ENCODE measurements at regions not wholly inside any gene's neighbourhood (a gene's known extent, or its start where the extent isn't known, plus 50 kb on each side); places are given as distances from the start of the nearest gene placed in this dataset.

GRCh38 chr3:40962721-40963120, 236.6 kb upstream of the CTNNB1 start:
- no peak for DNase-seq

DNA sequence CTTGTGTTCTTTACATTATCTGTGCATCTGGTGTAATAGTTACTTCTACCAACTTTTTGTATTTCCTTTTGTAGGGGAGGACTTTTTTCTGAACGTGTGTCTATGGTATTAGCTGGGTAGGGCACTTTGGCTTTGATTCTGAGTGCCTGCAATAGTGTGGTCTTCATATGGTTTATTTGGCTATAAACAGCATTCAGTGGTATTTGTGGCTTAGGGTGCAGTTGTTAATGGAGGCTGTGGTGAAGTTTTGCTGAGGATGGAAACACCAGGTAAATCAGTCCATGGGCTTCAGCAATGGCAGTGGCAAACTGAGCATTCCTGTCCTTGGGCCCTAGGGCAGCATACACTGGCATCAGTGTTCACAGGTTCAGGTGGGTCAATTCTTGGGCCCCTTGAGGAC, 230.6 kb upstream of the CTNNB1 start:
- no peak for DNase-seq

GRCh38 chr3:40969341-40969740, 230.0 kb upstream of the CTNNB1 start:
- DNase-seq, result no peak

DNA sequence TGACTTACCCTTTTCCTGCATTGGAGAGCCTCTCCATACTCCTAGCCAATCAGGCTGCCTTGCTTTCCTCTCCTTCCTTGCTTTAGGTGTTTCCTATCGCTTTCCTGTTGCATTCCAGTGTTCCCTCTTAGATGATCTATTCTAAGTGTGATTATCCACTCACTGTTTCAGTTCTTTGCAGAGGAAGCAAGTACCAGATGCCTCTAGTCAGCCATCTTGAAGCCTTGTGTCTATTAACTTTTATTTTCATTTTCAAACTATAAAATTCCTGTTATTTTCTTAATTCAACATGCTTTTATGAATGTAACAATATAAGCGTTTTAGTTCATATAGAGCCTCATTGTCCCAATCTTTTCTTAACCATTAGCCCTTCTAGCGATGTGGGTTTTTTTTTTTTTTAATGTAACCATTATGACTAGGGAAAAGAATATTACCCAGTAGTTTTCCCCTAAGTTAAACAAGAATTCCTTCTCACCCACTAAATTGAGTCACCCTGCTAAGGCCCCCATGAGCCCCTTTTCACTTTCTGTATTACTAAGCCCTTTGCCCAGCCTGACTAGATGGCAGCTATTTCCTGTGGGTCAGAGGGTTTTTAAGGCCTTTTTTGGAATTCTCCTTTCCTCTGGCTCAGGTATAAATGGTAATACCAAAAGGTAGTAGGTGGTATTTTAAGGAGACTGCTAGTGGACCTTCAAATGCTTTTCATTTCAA, 229.4 kb upstream of the CTNNB1 start:
- DNase-seq, result no peak

GRCh38 chr3:40971191-40972168, 227.8 kb upstream of the CTNNB1 start:
- no peak for DNase-seq

- DNase-seq, result no peak
These were observed 227.0 kb upstream of the CTNNB1 start for GRCh38 chr3:40972350-40972749.

DNA sequence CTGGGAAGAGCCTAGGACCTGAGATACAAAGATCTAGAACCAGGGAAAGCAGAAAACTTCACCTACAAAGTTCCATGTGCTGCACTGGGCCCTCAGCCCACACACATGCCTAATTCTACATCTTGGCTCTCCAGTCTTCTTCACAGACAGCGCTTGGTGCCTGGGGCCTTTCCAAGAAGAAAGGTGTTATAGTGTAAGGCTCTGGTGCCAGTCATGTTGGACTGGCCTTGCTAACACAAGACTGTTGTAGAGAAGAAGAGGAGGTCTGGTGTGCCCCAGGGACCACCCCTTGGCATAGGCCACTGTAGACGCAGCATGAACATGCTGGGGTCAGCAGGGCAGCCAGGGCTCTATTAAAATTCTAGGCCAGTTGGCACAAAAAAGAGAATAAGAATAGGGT, 226.2 kb upstream of the CTNNB1 start:
- DNase-seq, result no peak

DNA sequence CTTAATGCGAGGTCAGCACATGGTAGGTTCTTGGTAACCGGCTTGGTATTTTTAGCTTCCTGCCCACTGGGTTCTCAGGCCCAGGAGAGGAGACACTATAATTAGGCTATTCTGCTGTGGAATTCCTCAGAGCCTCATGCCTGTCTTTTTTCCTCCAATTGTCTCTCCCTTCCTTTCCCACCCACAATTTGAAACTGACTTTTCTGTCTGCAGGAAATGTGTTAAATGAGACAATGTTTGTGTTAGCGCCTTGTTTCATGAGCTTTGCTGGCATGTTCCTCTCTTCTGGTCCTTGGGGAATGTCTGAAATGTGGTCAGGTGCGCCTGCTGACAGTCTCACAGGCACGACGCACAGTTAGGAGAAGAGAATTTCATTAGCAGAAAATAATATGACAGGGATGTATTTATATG, 223.6 kb upstream of the CTNNB1 start:
- no peak for DNase-seq

GRCh38 chr3:40976241-40976640, 223.1 kb upstream of the CTNNB1 start:
- no peak for DNase-seq

DNA sequence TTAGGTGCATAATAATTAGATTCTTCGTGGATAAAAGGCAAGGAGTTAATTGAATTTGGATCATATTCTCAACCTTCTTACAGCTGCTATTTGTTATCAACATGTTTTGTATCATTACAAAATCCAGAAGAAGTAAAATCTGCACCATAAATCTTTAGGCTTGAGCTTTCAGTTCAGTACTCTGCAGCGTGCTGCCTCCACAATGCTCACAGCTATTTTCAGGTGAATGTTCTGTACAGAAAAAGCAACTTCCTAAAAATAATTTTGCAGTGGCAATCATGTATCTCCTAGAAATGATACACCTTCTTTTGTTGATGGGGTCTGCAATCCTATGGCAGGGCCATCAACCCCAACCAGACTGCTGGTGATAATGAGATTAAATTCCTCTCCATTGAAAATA, 220.9 kb upstream of the CTNNB1 start:
- DNase-seq, result no peak

DNA sequence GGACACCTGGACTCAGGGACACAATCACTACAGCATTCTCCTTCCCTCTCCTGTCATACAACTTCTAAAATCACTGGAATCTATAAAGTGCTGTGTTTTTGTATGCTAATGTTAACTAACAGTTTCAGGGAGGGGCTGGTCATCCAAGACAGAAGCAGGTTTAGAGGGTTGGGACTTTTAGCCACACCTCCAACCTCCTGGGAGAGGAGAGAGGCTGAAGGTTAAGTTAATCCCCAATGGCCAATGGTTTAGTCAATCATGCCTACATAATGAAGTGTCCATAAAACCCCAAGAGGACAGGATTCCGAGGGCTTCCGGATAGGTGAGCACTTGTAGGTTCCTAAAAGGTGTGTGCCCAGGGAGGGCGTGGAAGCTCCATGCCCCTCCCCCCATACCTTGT, 219.3 kb upstream of the CTNNB1 start:
- DNase-seq, result no peak

GRCh38 chr3:40980467-40980866, 218.8 kb upstream of the CTNNB1 start:
- DNase-seq, result no peak

GRCh38 chr3:40985195-40985594, 214.1 kb upstream of the CTNNB1 start:
- DNase-seq, result no peak

DNA sequence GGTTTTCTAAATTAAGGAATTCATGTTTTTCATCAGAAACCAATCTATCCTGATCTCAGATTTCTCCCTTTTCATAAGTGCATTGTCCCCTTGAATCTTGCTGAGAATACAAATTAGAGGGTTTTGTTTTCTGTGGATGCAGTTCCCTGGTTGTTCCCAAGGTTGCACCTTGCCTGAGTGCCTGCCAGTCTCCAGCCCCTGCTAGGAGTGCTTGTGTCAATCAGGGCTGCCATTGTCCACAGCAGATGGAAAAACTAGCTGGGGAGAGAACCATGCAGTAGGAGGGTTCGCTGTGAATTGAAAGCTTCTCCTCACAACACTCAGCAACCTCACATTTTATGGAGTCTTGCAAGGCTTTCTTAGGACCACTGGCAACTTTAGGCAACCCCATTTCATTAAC, 210.8 kb upstream of the CTNNB1 start:
- DNase-seq, result no peak

DNA sequence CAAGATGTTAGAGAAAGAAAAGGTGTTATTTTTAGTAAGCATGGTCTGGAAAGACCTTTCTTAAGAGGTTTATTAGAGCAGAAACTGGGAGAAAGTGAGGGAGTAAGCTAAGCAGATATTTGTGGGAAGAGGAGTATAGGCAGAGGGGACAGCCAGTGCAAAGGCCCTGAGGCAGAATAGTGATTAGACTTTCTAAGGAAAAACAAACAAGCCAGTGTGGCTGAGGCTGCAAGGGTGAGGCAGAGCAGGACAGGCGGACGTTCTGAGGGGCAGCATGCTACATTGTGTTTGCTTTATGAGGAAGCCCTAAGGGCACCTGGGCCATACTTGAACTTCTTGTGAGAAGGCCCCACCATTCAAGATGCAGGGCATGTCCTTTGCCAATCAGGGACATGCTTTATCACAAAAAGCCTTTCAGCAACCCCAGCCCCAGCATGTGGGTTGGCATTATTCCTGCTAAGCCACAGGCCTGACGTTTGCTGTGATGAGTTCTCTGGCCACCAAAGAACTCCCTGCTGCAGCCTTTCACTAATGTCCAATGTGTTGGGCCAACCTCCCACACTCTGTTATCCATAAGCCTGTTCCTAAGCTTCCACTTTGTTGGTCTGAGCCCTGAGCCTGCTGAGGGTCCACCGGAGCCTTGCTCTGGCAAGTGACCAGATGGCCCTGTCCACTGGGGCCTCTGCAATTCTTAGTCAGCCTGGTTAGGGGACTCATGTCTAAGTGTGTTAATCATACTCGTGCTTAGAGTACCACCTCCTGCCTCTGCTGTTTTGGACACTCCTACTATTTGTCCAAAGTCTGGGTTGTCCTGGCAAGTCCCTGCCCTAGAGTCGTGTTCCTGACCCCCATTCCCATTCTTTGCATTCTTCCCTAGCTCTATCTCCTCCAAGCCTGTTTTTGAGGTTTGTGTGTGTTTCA, 209.9 kb upstream of the CTNNB1 start:
- DNase-seq, result no peak

GRCh38 chr3:40990062-40990456, 209.2 kb upstream of the CTNNB1 start:
- no peak for DNase-seq

GRCh38 chr3:40992023-40992422, 207.3 kb upstream of the CTNNB1 start:
- no peak for DNase-seq

DNA sequence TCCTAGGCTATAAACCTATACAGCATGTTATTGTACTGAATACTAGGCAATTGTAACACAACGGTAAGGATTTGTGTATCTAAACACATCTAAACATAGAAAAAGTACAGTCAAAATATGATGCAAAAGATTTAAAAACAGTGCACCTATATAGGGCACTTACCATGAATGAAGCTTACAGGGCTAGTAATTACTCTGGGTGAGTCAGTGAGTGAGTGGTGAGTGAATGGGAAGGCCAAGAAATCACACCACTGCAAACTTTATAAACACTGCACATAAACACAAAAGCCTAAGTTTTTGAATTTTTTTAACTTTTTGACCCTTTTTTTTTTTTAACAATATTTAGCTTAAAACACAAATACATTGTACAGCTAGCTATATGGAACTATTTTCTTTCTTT, 204.7 kb upstream of the CTNNB1 start:
- DNase-seq, result no peak

GRCh38 chr3:40995271-40995670, 204.0 kb upstream of the CTNNB1 start:
- no peak for DNase-seq

DNA sequence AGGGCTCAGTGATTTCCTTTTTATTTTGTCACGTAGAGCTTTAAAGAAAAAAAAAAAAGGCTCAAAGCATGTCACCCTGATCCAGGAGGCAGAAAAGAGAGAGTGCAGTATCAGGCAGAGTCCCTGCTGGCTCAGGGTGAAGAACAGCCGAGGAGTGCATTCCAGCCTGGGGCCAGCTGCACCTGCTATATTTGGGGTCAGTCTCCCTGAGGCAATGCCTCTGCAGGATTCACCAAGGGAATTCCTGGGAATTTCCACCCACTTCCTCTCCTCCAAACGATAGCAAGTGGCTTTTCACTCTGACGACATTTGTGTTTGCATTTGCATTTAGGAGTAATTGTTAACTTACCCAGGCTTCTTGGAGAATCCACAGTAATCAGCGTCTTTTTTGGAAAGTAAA, 202.9 kb upstream of the CTNNB1 start:
- no peak for DNase-seq

DNA sequence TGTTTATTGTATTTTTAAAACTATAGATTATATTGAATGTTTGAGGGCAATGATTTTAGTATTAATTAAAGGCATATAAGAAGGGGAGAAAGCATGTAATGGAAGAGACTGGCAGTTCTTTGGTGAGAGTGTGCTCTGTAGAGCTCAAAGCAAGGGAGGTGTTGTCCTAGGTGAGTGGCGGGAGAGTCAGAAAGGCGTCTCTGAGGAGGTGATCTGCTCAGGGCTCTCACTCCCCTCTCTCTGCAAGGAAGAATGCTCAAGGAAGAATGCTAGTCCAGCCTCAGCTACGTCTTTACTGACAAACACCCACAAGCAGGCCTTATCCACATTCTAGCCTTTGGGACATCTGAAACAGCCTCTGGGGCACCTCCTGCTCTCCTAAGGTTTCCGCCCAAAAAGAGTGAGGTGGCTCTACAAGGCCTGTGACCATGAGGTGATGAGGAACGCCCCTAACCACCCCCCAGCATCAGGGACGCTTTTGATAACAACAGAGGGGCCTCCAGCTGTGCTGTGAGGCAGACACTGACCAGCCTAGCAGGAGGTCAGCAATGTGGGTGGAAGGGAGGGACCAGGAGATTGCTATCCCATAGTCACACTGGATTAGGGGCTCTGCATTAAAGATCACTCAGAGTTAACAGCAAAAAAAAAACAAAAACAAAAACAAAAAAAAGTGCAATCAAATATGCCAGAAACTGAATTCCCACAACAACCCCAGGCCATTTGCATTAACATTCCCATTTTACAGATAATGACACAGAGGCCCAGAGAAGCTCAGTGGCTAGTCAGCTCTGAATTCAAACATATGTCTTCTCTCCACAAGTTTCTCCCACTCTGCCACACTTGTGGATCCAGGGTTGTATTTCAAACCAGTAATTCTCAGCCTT, 202.2 kb upstream of the CTNNB1 start:
- DNase-seq, result no peak
